NT2/D1 (cell line): ENCODE measurements at regions not wholly inside any gene's neighbourhood (a gene's known extent, or its start where the extent isn't known, plus 50 kb on each side); places are given as distances from the start of the nearest gene placed in this dataset.
"Not testable (repeated sequence)": the region's sequence is repeated elsewhere in the genome, so short reads cannot be mapped to it uniquely, and the experiment has no call there.

Experiments used
- DNase-seq: peaks from one replicate; pipeline ENCODE4 v3.0.0-alpha.2; 2011; ENCODE audit warnings: low read depth, low spot score
- H3K27me3 ChIP-seq: 2 replicates; pipeline ENCODE4 v1.6.0; 2011; ENCODE audit warnings: mild to moderate bottlenecking; ENCODE audit not compliant: insufficient read length, insufficient read depth
- H3K36me3 ChIP-seq: 2 replicates; pipeline ENCODE4 v1.6.1; 2011; ENCODE audit warnings: mild to moderate bottlenecking, low read length, mixed read lengths; ENCODE audit not compliant: insufficient read depth, insufficient read length
- H3K4me1 ChIP-seq: 2 replicates; pipeline ENCODE4 v1.5.1; 2011; ENCODE audit not compliant: insufficient read depth, insufficient read length
- H3K4me3 ChIP-seq: 2 replicates; pipeline ENCODE4 v1.5.1; 2011; ENCODE audit warnings: low read depth; ENCODE audit not compliant: insufficient read length
- H3K9ac ChIP-seq: 2 replicates; pipeline ENCODE4 v1.6.0; 2011; ENCODE audit warnings: low read depth; ENCODE audit not compliant: insufficient read length
- H3K9me3 ChIP-seq: 2 replicates; pipeline ENCODE4 v1.5.1; 2011; ENCODE audit warnings: mild to moderate bottlenecking, low read length; ENCODE audit not compliant: insufficient read depth
- SUZ12 ChIP-seq: IDR thresholded peaks from 2 replicates; pipeline ENCODE4 v1.6.1; 2011; ENCODE audit not compliant: insufficient read length, insufficient read depth; ENCODE audit errors: extremely low read depth
- YY1 ChIP-seq: IDR thresholded peaks from 2 replicates; pipeline ENCODE4 v1.6.1; 2011; ENCODE audit not compliant: insufficient read length, insufficient read depth
- ZNF274 ChIP-seq: IDR thresholded peaks from 2 replicates; pipeline ENCODE4 v1.6.1; 2011; ENCODE audit warnings: mild to moderate bottlenecking, low read depth, low read length

GRCh38 chr7:55305135-55305534 lies 60.0 kb upstream of the LANCL2 start:
- TF ChIP-seq YY1 (no peak), SUZ12 (no peak), ZNF274 (no peak)
- Histone ChIP-seq H3K36me3 (no peaks in the 10 kb centered on the region), H3K4me3 (no peak overlapping the region)

GRCh38 chr7:55306331-55306730 lies 58.8 kb upstream of the LANCL2 start:
- no peaks in the 10 kb centered on the region for H3K4me1 ChIP-seq
- no peaks in the 10 kb centered on the region for H3K36me3 ChIP-seq
- no peaks in the 10 kb centered on the region for H3K27me3 ChIP-seq
- peaks cover 15% of the 10 kb centered on the region for H3K9me3 ChIP-seq
- no peak overlapping the region for H3K9ac ChIP-seq
- DNase-seq, result no peak
- TF ChIP-seq ZNF274, result no peak
- TF ChIP-seq SUZ12, result no peak
- TF ChIP-seq YY1, result no peak
- no peak overlapping the region for H3K4me3 ChIP-seq

More at GRCh38 chr7:55305135-55305534, 60.0 kb upstream of the LANCL2 start:
- H3K9ac ChIP-seq, result no peak overlapping the region
- no peaks in the 10 kb centered on the region for H3K27me3 ChIP-seq
- peaks cover 5% of the 10 kb centered on the region; the same call in 1 of the 2 replicates for H3K9me3 ChIP-seq
- DNase-seq, result no peak
- no peaks in the 10 kb centered on the region for H3K4me1 ChIP-seq

DNA sequence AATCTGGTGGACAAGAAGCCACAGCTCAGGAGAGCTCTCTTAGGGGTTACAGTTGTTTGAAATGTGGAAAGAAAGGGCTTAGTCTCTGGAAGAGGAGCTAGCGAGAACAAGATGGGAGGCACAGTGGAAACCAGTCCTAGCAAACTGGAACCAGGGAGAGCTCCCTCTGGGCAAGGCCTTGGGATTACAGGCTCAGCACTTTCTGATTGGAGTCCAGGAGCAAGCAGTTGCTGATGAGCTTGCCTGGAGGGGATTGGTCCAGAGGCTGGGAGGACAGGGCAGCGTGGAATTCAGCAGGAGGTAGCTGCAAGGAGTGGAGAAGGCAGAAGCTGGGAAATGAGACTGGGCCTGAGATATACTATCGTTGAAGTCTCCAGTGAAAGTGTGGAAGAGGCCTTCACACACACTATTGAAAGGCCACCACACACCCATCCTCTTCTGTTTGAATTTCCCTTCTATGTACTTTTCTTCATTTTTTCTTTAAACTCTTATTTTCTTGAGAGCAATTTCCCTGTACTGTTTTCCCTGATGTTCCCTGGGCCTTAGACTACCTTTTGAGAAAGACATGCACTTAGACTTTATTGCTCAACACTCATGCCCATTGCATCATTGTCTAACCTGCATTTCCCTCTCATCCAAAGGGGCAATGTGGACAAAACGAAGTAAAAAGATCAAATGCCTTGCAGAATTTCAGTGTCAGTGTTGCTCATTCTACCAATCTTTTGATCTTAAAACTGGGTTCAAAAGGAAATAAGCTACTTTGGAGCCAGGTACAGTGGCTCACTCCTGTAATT lies 57.8 kb upstream of the LANCL2 start:
- Histone ChIP-seq H3K9me3 (peaks cover 15% of the 10 kb centered on the region), H3K9ac (no peak overlapping the region), H3K36me3 (no peaks in the 10 kb centered on the region), H3K4me3 (no peak overlapping the region), H3K4me1 (no peaks in the 10 kb centered on the region), H3K27me3 (no peaks in the 10 kb centered on the region)
- TF ChIP-seq YY1 (no peak), SUZ12 (no peak), ZNF274 (no peak)
- no peak for DNase-seq

GRCh38 chr7:55308186-55308929 lies 56.8 kb upstream of the LANCL2 start:
- no peaks in the 10 kb centered on the region for H3K27me3 ChIP-seq
- TF ChIP-seq ZNF274, result no peak
- no peak for TF ChIP-seq YY1
- no peak for TF ChIP-seq SUZ12
- DNase-seq, result no peak

DNA sequence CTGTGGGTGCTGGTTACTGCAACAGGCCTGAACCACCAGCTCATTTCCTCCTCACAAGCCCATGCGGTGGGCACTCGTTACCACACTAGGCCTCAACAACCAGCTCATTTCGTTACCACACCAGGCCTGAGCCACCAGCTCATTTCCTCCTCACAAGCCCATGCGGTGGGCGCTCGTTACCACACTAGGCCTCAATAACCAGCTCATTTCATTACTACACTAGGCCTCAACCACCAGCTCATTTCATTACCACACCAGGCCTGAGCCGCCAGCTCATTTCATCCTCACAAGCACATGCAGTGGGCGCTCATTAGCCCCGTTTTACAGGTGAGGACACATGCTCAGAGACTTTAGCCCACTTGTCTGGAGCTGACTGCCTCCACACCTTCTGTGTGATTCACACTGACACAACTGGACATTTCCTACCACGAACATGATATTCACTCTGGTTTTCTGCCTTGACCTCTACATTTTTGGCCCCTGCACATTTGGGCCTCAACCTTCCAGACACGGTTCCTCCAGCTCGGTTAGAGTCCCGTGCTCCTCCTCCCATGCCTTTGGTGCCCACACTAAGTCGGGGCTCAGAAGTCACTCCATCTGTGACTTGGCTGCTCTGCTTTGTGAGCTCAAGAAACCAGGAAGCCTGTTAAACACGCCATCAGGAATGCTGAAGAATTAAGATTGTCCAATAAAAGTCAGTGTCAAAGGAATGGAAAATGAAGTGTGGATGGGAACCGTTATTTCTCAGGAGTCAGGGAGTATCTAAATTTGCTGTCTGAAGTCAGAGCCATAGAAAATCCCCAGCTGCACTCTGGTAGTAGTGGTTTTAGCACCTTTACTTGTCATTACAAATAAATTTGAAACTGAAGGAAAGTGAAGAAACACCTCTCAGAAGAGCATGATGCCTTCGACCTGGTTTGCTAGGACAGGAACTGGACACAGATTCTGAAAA lies 55.8 kb upstream of the LANCL2 start:
- H3K9ac ChIP-seq, result no peak overlapping the region
- no peaks in the 10 kb centered on the region for H3K27me3 ChIP-seq
- TF ChIP-seq SUZ12 (no peak), ZNF274 (no peak), YY1 (no peak)
- H3K9me3 ChIP-seq, result peaks cover 15% of the 10 kb centered on the region
- no peak for DNase-seq
- H3K4me3 ChIP-seq, result no peak overlapping the region
- no peaks in the 10 kb centered on the region for H3K4me1 ChIP-seq
- H3K36me3 ChIP-seq, result no peaks in the 10 kb centered on the region

More at GRCh38 chr7:55308186-55308929, 56.8 kb upstream of the LANCL2 start:
- Histone ChIP-seq H3K4me3 (no peak overlapping the region), H3K9me3 (peaks cover 15% of the 10 kb centered on the region), H3K36me3 (no peaks in the 10 kb centered on the region), H3K9ac (no peak overlapping the region), H3K4me1 (no peaks in the 10 kb centered on the region)

- no peak for DNase-seq
- no peak overlapping the region for H3K9ac ChIP-seq
- H3K4me1 ChIP-seq, result no peaks in the 10 kb centered on the region
- TF ChIP-seq ZNF274, result no peak
- TF ChIP-seq SUZ12, result no peak
- TF ChIP-seq YY1, result no peak
- no peaks in the 10 kb centered on the region for H3K27me3 ChIP-seq
- peaks cover 15% of the 10 kb centered on the region for H3K9me3 ChIP-seq
- H3K4me3 ChIP-seq, result no peak overlapping the region
- no peaks in the 10 kb centered on the region for H3K36me3 ChIP-seq
Observed at GRCh38 chr7:55310287-55311025, 54.7 kb upstream of the LANCL2 start.

DNA sequence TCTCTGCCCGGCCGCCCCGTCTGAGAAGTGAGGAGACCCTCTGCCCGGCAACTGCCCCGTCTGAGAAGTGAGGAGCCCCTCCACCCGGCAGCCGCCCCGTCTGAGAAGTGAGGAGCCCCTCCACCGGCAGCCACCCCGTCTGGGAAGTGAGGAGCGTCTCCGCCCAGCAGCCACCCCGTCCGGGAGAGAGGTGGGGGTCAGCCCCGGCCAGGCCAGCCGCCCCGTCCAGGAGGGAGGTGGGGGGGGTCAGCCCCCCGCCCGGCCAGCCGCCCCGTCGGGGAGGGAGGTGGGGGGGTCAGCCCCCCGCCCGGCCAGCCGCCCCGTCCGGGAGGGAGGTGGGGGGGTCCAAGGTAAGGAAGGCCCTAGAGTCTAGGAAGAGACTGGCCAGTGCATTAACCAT lies 53.2 kb upstream of the LANCL2 start:
- not testable (repeated sequence) for H3K36me3 ChIP-seq, H3K27me3 ChIP-seq, DNase-seq, H3K4me1 ChIP-seq, H3K4me3 ChIP-seq, H3K9ac ChIP-seq
- peaks cover 15% of the 10 kb centered on the region for H3K9me3 ChIP-seq

DNA sequence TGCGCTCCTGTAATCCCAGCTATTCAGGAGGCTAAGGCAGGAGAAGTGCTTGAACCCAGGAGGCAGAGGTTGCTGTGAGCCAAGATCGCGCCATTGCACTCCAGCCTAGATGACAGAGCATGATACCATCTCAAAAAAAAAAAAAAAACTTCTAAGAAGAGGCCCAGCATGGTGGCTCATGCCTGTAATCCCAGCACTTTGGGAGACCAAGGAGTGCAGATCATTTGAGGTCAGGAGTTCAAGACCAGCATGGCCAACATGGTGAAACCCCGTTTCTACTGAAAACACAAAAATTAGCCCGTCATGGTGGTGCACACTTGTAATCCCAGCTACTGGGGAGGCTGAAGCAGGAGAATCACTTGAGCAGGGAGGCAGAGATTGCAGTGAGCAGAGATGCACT lies 51.5 kb upstream of the LANCL2 start:
- peaks cover 15% of the 10 kb centered on the region for H3K9me3 ChIP-seq
- not testable (repeated sequence) for H3K27me3 ChIP-seq, H3K4me1 ChIP-seq, H3K4me3 ChIP-seq, DNase-seq, H3K36me3 ChIP-seq, H3K9ac ChIP-seq
